ENCODE measurements at regions not wholly inside any gene's neighbourhood (a gene's known extent, or its start where the extent isn't known, plus 50 kb on each side); places are given as distances from the start of the nearest gene placed in this dataset.

GRCh38 chr9:81404931-81405598, 284.3 kb downstream of the TLE1 start:
- TF ChIP-seq, protein P1, sequence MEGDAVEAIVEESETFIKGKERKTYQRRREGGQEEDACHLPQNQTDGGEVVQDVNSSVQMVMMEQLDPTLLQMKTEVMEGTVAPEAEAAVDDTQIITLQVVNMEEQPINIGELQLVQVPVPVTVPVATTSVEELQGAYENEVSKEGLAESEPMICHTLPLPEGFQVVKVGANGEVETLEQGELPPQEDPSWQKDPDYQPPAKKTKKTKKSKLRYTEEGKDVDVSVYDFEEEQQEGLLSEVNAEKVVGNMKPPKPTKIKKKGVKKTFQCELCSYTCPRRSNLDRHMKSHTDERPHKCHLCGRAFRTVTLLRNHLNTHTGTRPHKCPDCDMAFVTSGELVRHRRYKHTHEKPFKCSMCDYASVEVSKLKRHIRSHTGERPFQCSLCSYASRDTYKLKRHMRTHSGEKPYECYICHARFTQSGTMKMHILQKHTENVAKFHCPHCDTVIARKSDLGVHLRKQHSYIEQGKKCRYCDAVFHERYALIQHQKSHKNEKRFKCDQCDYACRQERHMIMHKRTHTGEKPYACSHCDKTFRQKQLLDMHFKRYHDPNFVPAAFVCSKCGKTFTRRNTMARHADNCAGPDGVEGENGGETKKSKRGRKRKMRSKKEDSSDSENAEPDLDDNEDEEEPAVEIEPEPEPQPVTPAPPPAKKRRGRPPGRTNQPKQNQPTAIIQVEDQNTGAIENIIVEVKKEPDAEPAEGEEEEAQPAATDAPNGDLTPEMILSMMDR (IDR thresholded peaks at IDR 0.05): no peak
- no peak for TF ChIP-seq POLR2A (IDR thresholded peaks at IDR 0.05)
- TF ChIP-seq EP300 (IDR thresholded peaks at IDR 0.05): no peak
